ENCODE measurements at regions not wholly inside any gene's neighbourhood (a gene's known extent, or its start where the extent isn't known, plus 50 kb on each side); places are given as distances from the start of the nearest gene placed in this dataset.

- H4K20me1 ChIP-seq (ENCODE audit: insufficient read depth, low read length) = no peaks in the 10 kb centered on the region
- H3K4me1 Mint-ChIP-seq = no peaks in the 10 kb centered on the region
- no CpG with 5 or more reads among the region's 1 CpG for WGBS (ENCODE audit: insufficient coverage)
- no peak for DNase-seq
- no peak overlapping the region for H2AFZ ChIP-seq (ENCODE audit: insufficient read depth, low read depth, low read length, poor library complexity, severe bottlenecking)
- H3K27me3 ChIP-seq (ENCODE audit: control insufficient read depth in 2 of 2, insufficient read depth in 2 of 2, low read length in 2 of 2) = no peaks in the 10 kb centered on the region
- H3K36me3 Mint-ChIP-seq = no peaks in the 10 kb centered on the region
- peaks cover 0 to 3% (median 2%) of the 10 kb centered on the region in 7 donors for H3K9me3 Mint-ChIP-seq
- H3K27me3 Mint-ChIP-seq (ENCODE audit: low read depth in 3 of 3) = peaks cover 0 to 5% (median 3%) of the 10 kb centered on the region in 3 donors
- no peaks in the 10 kb centered on the region for H3K4me1 ChIP-seq (ENCODE audit: control insufficient read depth in 1 of 2, insufficient read depth in 2 of 2, low read length in 2 of 2)
- H3K4me3 ChIP-seq (replicated peaks in 1 of 3; ENCODE audit: low read depth in 2 of 3, low read length in 3 of 3) = no peak overlapping the region
- no peak overlapping the region for H3K4me2 ChIP-seq (replicated peaks; ENCODE audit: extremely low read depth, low read length, poor library complexity, severe bottlenecking)
- H3K9ac ChIP-seq (ENCODE audit: insufficient read depth, low read length, poor library complexity, severe bottlenecking) = no peak overlapping the region
- intact Hi-C loops (cut with micrococcal nuclease) = no loop called here
- TF ChIP-seq CTCF (IDR thresholded peaks at IDR 0.05) = no peak
- no peak overlapping the region for H3K4me3 Mint-ChIP-seq
- H3K79me2 ChIP-seq (ENCODE audit: insufficient read depth, low read length) = no peaks in the 10 kb centered on the region
- no peaks in the 10 kb centered on the region for H3K36me3 ChIP-seq (replicated peaks in 1 of 2; ENCODE audit: control insufficient read depth in 1 of 2, insufficient read depth in 2 of 2, low read length in 2 of 2)
- no peaks in the 10 kb centered on the region for H3K9me3 ChIP-seq (replicated peaks in 1 of 2; ENCODE audit: control insufficient read depth in 1 of 2, insufficient read depth in 1 of 2, low read length in 2 of 2)
- H3K27ac Mint-ChIP-seq = no peak overlapping the region
- H3K27ac ChIP-seq (ENCODE audit: low read depth in 1 of 2, low read length in 2 of 2) = no peak overlapping the region
Measured at GRCh38 chr1:55825461-55825860, 610.3 kb upstream of the USP24 start.

GRCh38 chr1:55824251-55824640, 609.1 kb upstream of the USP24 start:
- Mint-ChIP-seq H3K4me1 (no peaks in the 10 kb centered on the region), H3K9me3 (peaks cover 0 to 3% (median 0%) of the 10 kb centered on the region in 7 donors), H3K27ac (no peak overlapping the region), H3K36me3 (no peaks in the 10 kb centered on the region), H3K27me3 (ENCODE audit: low read depth in 3 of 3) (peaks cover 0 to 5% (median 3%) of the 10 kb centered on the region in 3 donors), H3K4me3 (no peak overlapping the region)
- Histone ChIP-seq H3K36me3 (replicated peaks in 1 of 2; ENCODE audit: control insufficient read depth in 1 of 2, insufficient read depth in 2 of 2, low read length in 2 of 2) (no peaks in the 10 kb centered on the region), H3K27me3 (ENCODE audit: control insufficient read depth in 2 of 2, insufficient read depth in 2 of 2, low read length in 2 of 2) (no peaks in the 10 kb centered on the region), H4K20me1 (ENCODE audit: insufficient read depth, low read length) (no peaks in the 10 kb centered on the region), H3K9me3 (replicated peaks in 1 of 2; ENCODE audit: control insufficient read depth in 1 of 2, insufficient read depth in 1 of 2, low read length in 2 of 2) (no peaks in the 10 kb centered on the region), H2AFZ (ENCODE audit: insufficient read depth, low read depth, low read length, poor library complexity, severe bottlenecking) (no peak overlapping the region), H3K9ac (ENCODE audit: insufficient read depth, low read length, poor library complexity, severe bottlenecking) (no peak overlapping the region), H3K4me2 (replicated peaks; ENCODE audit: extremely low read depth, low read length, poor library complexity, severe bottlenecking) (no peak overlapping the region), H3K4me1 (ENCODE audit: control insufficient read depth in 1 of 2, insufficient read depth in 2 of 2, low read length in 2 of 2) (no peaks in the 10 kb centered on the region), H3K79me2 (ENCODE audit: insufficient read depth, low read length) (no peaks in the 10 kb centered on the region), H3K27ac (ENCODE audit: low read depth in 1 of 2, low read length in 2 of 2) (no peak overlapping the region), H3K4me3 (replicated peaks in 1 of 3; ENCODE audit: low read depth in 2 of 3, low read length in 3 of 3) (no peak overlapping the region)
- intact Hi-C loops (cut with micrococcal nuclease) = no loop called here
- no peak for DNase-seq
- TF ChIP-seq CTCF (IDR thresholded peaks at IDR 0.05) = no peak

Data from CD14-positive monocyte (primary cell).